DMS153 (cell line): ENCODE measurements at regions not wholly inside any gene's neighbourhood (a gene's known extent, or its start where the extent isn't known, plus 50 kb on each side); places are given as distances from the start of the nearest gene placed in this dataset.
"Not testable (repeated sequence)": the region's sequence is repeated elsewhere in the genome, so short reads cannot be mapped to it uniquely, and the experiment has no call there.

Experiments
- DNase-seq: peaks from one replicate; lab custom pipeline; 2025; lab: John Stamatoyannopoulos, UW

GRCh38 chr1:104163912-104164476 is 414.3 kb downstream of the AMY1C start:
- no peak for DNase-seq

GRCh38 chr1:104172243-104172681 is 422.6 kb downstream of the AMY1C start:
- no peak for DNase-seq

GRCh38 chr1:104182251-104182650 is 432.6 kb downstream of the AMY1C start:
- DNase-seq = no peak

GRCh38 chr1:104189207-104189606 is 439.5 kb downstream of the AMY1C start:
- no peak for DNase-seq

DNA sequence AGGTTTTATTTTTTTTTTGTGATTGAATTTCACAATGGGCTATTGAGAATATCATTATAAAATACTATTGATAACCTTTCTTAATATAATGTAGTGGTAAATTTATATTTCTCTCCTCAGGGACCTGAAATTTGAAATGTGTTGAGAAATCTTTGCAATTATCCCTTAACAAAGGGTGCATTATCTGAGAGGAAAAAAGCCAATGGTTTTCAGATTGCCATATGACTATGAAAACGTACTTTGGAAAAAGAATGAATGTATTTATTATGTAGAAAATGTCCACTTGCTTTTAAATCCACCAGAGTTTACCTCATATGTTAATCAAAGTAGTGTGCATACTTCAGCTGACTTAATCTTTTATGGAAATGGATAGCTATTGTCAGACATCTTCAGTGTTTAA is 441.1 kb downstream of the AMY1C start:
- no peak for DNase-seq

- DNase-seq = no peak
These were observed 445.7 kb downstream of the AMY1C start for GRCh38 chr1:104195395-104195794.

GRCh38 chr1:104196136-104196535 is 446.4 kb downstream of the AMY1C start:
- no peak for DNase-seq

GRCh38 chr1:104197516-104197915 is 447.8 kb downstream of the AMY1C start:
- no peak for DNase-seq

DNA sequence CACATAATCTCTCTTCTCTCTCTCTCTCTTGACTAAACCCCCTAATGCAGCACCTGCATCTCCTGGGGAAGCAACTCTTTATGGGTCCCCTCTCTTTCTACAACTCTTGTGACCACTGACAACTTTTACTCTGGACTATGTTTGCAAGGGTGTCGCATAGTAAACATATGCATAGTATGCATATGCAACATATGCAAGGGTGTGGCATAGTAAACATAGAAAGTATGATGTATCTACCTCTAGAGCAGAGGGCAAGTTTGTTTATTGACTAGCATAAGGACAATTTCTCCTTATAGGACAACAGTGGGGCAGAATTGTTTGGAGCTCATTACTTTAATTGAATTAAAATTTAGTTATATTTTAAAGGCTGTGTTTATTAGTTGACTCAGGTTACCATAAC is 462.5 kb downstream of the AMY1C start:
- no peak for DNase-seq

GRCh38 chr1:104217395-104217986 is 467.8 kb downstream of the AMY1C start:
- DNase-seq = not testable (repeated sequence)

DNA sequence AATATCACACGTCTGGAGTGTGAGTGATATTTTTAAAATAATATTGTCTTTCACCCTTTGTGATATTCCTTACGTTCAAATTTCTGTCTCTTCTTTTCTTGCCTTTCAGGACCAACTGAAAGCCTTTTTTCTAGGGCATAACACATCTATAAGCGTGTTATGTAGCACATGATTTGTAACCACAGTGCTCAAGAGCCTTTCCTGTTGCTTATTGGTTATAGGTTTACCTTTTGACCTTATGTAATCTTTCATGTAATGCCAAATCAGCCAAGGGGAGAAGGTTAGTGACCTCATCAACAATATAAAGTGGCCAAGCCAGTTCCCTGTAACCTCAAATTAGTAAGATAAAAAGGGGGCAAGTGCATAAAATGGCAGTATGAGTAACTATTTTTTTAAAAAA is 480.2 kb downstream of the AMY1C start:
- no peak for DNase-seq

DNA sequence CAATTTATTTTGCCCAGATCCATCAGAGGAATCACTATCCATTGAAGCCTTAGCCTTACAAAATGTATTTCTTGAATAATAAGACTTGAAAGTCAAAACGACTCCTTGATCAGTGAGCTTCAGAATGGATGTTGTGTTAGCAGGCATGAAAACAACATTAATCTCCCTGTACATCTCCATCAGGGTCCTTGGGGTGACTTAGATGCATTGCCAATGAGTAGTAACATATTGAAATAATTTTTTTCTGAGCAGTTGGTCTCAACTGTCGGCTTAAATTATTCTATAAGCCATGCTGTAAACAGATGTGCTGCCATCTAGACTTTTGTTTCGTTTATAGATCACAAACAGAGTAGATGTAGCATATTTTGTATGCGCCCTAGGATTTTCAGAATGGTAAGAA is 482.0 kb downstream of the AMY1C start:
- DNase-seq = no peak

GRCh38 chr1:104235141-104235540 is 485.4 kb downstream of the AMY1C start:
- DNase-seq = no peak

GRCh38 chr1:104238991-104239390 is 489.3 kb downstream of the AMY1C start:
- no peak for DNase-seq

GRCh38 chr1:104248385-104248784 is 498.7 kb downstream of the AMY1C start:
- DNase-seq = no peak

DNA sequence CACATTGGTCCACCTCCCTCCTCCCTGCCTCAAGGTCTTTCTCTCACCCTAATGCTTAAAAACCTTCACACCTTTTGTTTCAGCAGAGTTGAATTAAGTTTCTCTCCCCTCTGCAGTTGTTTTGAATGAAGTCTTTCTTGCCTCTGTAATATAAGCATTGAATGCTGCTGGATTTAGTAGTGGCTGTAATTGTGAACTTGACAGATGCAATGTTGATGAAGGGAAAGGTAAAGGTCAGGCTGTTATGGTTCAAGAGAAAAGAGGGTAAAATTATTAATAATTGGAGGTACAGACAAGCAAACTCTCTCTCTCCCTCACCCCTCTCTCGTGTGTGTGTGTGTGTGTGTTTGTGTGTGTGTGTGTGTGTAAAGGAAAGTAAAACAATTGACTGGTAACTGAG is 509.8 kb downstream of the AMY1C start:
- DNase-seq = no peak

DNA sequence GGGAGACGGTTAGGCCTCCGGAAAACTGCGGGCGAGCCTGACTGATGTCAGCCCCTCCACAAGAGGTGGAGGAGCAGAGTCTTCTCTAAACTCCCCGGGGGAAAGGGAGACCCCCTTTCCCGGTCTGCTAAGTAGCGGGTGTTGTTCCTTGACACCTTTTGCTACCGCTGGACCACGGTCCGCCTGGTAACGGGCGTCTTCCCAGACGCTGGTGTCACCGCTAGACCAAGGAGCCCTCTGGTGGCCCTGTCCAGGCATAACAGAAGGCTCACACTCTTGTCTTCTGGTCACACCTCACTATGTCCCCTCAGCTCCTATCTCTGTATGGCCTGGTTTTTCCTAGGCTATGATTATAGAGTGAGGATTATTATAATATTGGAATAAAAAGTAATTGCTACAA is 513.4 kb downstream of the AMY1C start:
- not testable (repeated sequence) for DNase-seq

GRCh38 chr1:104264521-104264920 is 514.8 kb downstream of the AMY1C start:
- no peak for DNase-seq

DNA sequence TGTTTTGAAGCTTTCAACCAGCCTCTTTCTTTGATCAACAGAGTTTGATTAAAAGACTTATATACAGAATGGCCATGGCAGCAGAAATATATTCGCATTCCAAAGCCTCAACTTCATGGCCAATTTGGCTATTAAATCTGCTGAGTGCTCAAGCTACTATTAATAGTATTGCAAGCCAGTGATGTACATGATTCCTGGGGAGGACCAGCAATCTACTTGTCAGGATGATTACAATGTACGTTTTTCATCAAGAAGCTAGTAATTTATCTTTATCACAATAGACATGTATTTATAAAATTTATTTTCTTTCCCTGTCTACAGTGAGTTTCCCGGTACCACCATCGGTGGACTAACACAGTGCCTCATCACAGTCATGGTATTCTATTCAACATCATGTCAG is 515.5 kb downstream of the AMY1C start:
- DNase-seq = no peak

DNA sequence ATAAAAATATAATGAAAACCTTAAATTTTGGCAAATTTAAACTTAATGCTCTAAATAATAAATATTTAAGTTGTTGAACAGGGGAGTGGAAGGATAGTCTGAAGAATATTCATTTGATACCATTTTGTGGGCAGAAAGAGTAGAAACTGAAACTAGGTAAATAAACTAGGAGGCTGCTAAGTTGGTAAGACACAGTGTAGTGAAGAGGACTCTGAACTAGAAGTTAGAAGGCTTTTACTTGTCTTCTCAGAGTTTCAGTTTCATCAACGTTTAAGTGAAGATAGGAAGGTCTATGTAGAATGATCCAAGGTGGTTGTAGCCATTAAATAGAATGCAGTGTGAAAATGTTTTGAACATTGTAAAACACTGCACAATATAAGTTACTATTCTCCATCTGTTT is 516.9 kb downstream of the AMY1C start:
- no peak for DNase-seq

DNA sequence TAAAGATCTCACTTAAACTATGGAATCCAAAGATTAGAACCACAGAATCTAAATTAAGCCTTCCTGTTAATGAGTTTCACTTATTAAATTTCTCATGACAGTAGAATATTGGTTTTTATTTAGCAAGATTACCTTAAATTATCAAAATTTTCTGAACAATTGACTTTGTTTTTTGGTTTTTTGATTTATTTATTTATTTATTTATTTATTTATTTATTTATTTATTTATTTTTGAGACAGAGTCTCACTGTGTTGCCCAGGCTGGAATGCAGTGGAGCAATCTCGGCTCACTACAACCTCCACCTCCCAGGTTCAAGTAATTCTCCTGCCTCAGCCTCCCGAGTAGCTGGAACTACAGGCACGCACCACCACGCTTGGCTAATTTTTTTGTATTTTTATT is 538.6 kb downstream of the AMY1C start:
- DNase-seq = not testable (repeated sequence)

DNA sequence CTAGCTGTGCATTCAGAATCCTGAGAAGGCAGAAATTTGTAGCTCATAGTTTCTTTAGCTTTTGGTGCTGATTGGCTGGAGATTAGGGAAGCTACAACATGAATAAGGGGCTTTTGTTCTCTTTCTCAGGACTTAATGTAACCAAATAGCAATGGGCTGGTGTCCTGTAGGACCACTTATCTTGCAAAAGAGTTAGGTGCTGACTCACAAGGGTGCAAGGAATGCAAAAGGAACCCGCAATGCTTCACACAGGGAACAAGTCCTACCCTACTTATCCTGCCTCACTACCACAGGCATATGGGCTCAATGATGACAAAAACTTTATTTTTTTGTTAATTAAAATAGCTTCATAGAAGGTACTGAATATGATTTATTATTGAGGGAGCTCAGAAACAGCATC is 541.5 kb downstream of the AMY1C start:
- no peak for DNase-seq

GRCh38 chr1:104294259-104294658 is 544.6 kb downstream of the AMY1C start:
- DNase-seq = peak; percentile 8

- DNase-seq = no peak
These were observed 545.8 kb downstream of the AMY1C start for GRCh38 chr1:104295511-104295910.
